IMR-90 (cell line): ENCODE measurements at regions not wholly inside any gene's neighbourhood (a gene's known extent, or its start where the extent isn't known, plus 50 kb on each side); places are given as distances from the start of the nearest gene placed in this dataset.

Experiments
- ATAC-seq: fragments of 200-7000 bp; cut with Tn5 transposase; 2 replicates; pipeline ENCODE4 v1.9.1; 2020; ENCODE audit warnings: low read depth, mild to moderate bottlenecking, moderate library complexity
- BruUV-seq: library from RNA; stranded (reverse); fragments of 400-500 nt; replicated peaks from 2 replicates; lab custom pipeline; 2021; lab: Mats Ljungman, UMichigan
- CTCF ChIA-PET: fragments of 300-600 bp; formaldehyde crosslinking; extraction: SDS; loops from one replicate; lab custom pipeline; 2021; ENCODE audit warnings: antibody characterized with exemption; lab: Yijun Ruan, JAX
- POLR2A ChIA-PET: fragments of 300-600 bp; sonication (Branson Sonifier 250); formaldehyde crosslinking; loops from one replicate; lab custom pipeline; 2022; ENCODE audit warnings: antibody characterized with exemption; ENCODE audit not compliant: unreplicated experiment; lab: Charles Lee
- DNase-seq: peaks from one replicate; pipeline ENCODE4 v3.0.0; 2013
- H2AFZ ChIP-seq: replicated peaks from 2 replicates; pipeline ENCODE3; 2013; ENCODE audit warnings: low read length, mild to moderate bottlenecking; ENCODE audit not compliant: poor library complexity
- H2AK5ac ChIP-seq: 2 replicates; pipeline ENCODE4 v1.6.1; 2013; ENCODE audit warnings: low read depth, low read length, inconsistent platforms
- H2AK9ac ChIP-seq: replicated peaks from 2 replicates; pipeline ENCODE3; 2013; ENCODE audit warnings: mild to moderate bottlenecking, low read depth, low read length, moderate library complexity; ENCODE audit not compliant: poor library complexity
- H2BK120ac ChIP-seq: 2 replicates; pipeline ENCODE4 v1.6.1; 2013; ENCODE audit warnings: low read depth, low read length, inconsistent platforms
- H2BK15ac ChIP-seq: 3 replicates; pipeline ENCODE4 v1.6.1; 2013; ENCODE audit warnings: low read depth, low read length, inconsistent platforms
- H2BK20ac ChIP-seq: 2 replicates; pipeline ENCODE4 v1.6.1; 2013; ENCODE audit warnings: low read depth, mild to moderate bottlenecking, inconsistent platforms, low read length, moderate library complexity
- H2BK5ac ChIP-seq: 2 replicates; pipeline ENCODE4 v1.6.1; 2013; ENCODE audit warnings: mild to moderate bottlenecking, low read depth, low read length, inconsistent platforms; ENCODE audit not compliant: poor library complexity, severe bottlenecking
- H3K14ac ChIP-seq: replicated peaks from 2 replicates; pipeline ENCODE4 v1.6.1; 2013; ENCODE audit warnings: low read depth, low read length, inconsistent platforms
- H3K18ac ChIP-seq: 2 replicates; pipeline ENCODE4 v1.6.1; 2013; ENCODE audit warnings: low read depth, low read length, control low read depth
- H3K23ac ChIP-seq: 2 replicates; pipeline ENCODE4 v1.6.1; 2013; ENCODE audit warnings: low read depth, low read length, inconsistent platforms
- H3K27ac ChIP-seq: 2 replicates; pipeline ENCODE4 v1.5.1; 2013; ENCODE audit warnings: mild to moderate bottlenecking, control low read depth, low read length; ENCODE audit not compliant: insufficient read depth
- H3K27me3 ChIP-seq: 2 replicates; pipeline ENCODE4 v1.6.1; 2013; ENCODE audit warnings: low read length; ENCODE audit not compliant: control insufficient read depth, insufficient read depth
- H3K36me3 ChIP-seq: 2 replicates; pipeline ENCODE4 v1.6.1; 2013; ENCODE audit warnings: low read length, mixed read lengths; ENCODE audit not compliant: control insufficient read depth, insufficient read depth
- H3K4ac ChIP-seq: 2 replicates; pipeline ENCODE4 v1.6.1; 2013; ENCODE audit warnings: low read depth, low read length, inconsistent platforms
- H3K4me1 ChIP-seq: 2 replicates; pipeline ENCODE4 v1.6.1; 2013; ENCODE audit warnings: low read length, mixed read lengths; ENCODE audit not compliant: control insufficient read depth, insufficient read depth
- H3K4me2 ChIP-seq: 2 replicates; pipeline ENCODE4 v1.6.1; 2013; ENCODE audit warnings: low read depth, mild to moderate bottlenecking, control low read depth, low read length, moderate library complexity
- H3K4me3 ChIP-seq: 2 replicates; pipeline ENCODE4 v1.5.1; 2013; ENCODE audit warnings: low read depth, mild to moderate bottlenecking, control low read depth, low read length, moderate library complexity; ENCODE audit not compliant: insufficient read depth
- H3K56ac ChIP-seq: 2 replicates; pipeline ENCODE4 v1.6.1; 2013; ENCODE audit warnings: low read length, inconsistent platforms; ENCODE audit not compliant: insufficient read depth; ENCODE audit errors: extremely low read depth
- H3K79me1 ChIP-seq, 2 experiments: 2 replicates each; pipeline ENCODE4 v1.6.1; 2013; ENCODE audit warnings: low read length in 2 of 2, inconsistent platforms in 1 of 2, low read depth in 1 of 2
- H3K9ac ChIP-seq: 2 replicates; pipeline ENCODE4 v1.6.1; 2013; ENCODE audit warnings: low read depth, low read length, control low read depth
- H3K9me1 ChIP-seq: 2 replicates; pipeline ENCODE4 v1.6.1; 2013; ENCODE audit warnings: low read length, inconsistent platforms; ENCODE audit not compliant: insufficient read depth
- H3K9me3 ChIP-seq: 2 replicates; pipeline ENCODE4 v1.6.1; 2013; ENCODE audit warnings: low read length; ENCODE audit not compliant: control insufficient read depth, insufficient read depth
- H4K20me1 ChIP-seq: 2 replicates; pipeline ENCODE4 v1.6.1; 2013; ENCODE audit warnings: low read length, inconsistent platforms; ENCODE audit not compliant: insufficient read depth
- H4K5ac ChIP-seq: 2 replicates; pipeline ENCODE4 v1.6.1; 2013; ENCODE audit warnings: mild to moderate bottlenecking, low read depth, low read length, control low read depth
- H4K8ac ChIP-seq, 2 experiments: 2 replicates each; pipeline ENCODE4 v1.6.1; 2013; ENCODE audit warnings: low read depth in 2 of 2, low read length in 2 of 2, control low read depth in 1 of 2, inconsistent platforms in 1 of 2
- H4K91ac ChIP-seq: 2 replicates; pipeline ENCODE4 v1.6.1; 2013; ENCODE audit warnings: low read depth, low read length, inconsistent platforms; ENCODE audit not compliant: insufficient read depth
- BHLHE40 ChIP-seq: fragments of 150-350 bp; IDR thresholded peaks from 2 replicates; pipeline ENCODE4 v1.6.1; 2016; ENCODE audit warnings: mild to moderate bottlenecking, low read depth, low read length
- WGBS, 2 experiments: methylation state at CpG; one replicate each; pipeline versions ENCODE4 v1.1.5 to v1.1.7; 2013; ENCODE audit warnings: missing lambda C conversion rate in 2 of 2; ENCODE audit not compliant: insufficient read length in 1 of 2; ENCODE audit errors: extremely low coverage in 2 of 2; 5-methylcytosine and 5-hydroxymethylcytosine counted together
- dilution Hi-C: fragments of 300-500 bp; cut with HindIII; formaldehyde crosslinking; loops from one replicate; pipeline ENCODE4 v1.14.3; 2018; ENCODE audit warnings: low sequenced_read_pairs; ENCODE audit not compliant: unreplicated experiment
- in situ Hi-C: fragments of 300-500 bp; cut with MboI; formaldehyde crosslinking; loops from 3 replicates; pipeline ENCODE4 v1.14.3; 2019; ENCODE audit warnings: low sequenced_read_pairs, inconsistent platforms, mixed read lengths
- intact Hi-C: fragments of 100-400 bp; cut with micrococcal nuclease; formaldehyde crosslinking; loops from 2 replicates; pipeline ENCODE4 v1.10.0; 2022
- TF ChIP-seq, protein P1 (sequence below): fragments of 150-350 bp; IDR thresholded peaks from 2 replicates; pipeline ENCODE4 v1.6.1; 2016; ENCODE audit warnings: low read depth, mild to moderate bottlenecking, low read length, moderate library complexity, borderline replicate concordance

DNA sequence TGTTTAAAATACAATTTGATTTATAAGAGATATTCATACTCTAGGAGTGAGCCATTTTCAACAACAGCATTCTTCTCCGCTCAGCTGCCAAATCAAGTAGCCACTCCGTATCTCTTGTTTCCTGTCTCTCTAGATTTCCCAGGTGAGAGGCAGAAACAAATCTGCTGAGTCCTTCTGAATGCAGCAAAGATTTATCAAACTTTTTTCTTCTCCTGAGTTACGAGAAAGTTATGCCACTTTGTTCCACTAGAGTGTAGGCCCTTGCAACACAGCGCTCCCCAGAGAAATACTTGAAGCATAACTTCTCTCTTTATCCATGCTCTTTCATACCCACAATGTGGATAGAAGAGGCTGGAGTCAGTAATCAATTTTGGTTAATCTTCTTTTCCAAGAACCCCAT lies 1960.8 kb downstream of the OLFM4 start:
- H2AFZ ChIP-seq = no peak overlapping the region
- H3K27ac ChIP-seq = no peak overlapping the region
- in situ Hi-C loops = no loop called here
- no peak overlapping the region for H3K9ac ChIP-seq
- no peaks in the 10 kb centered on the region for H3K9me1 ChIP-seq
- H4K20me1 ChIP-seq = no peaks in the 10 kb centered on the region
- intact Hi-C loops = no loop called here
- H3K36me3 ChIP-seq = no peaks in the 10 kb centered on the region
- no peak overlapping the region for H2BK20ac ChIP-seq
- H3K4me2 ChIP-seq = no peak overlapping the region
- no peak overlapping the region for H2BK5ac ChIP-seq
- dilution Hi-C loops = no loop called here
- H2BK120ac ChIP-seq = no peak overlapping the region
- WGBS, 2 experiments = no CpG with 5 or more reads among the region's 4 CpGs
- POLR2A ChIA-PET = no interaction called here
- no peak overlapping the region for H2BK15ac ChIP-seq
- H3K14ac ChIP-seq = no peak overlapping the region
- H3K56ac ChIP-seq = no peak overlapping the region
- TF ChIP-seq, protein P1, sequence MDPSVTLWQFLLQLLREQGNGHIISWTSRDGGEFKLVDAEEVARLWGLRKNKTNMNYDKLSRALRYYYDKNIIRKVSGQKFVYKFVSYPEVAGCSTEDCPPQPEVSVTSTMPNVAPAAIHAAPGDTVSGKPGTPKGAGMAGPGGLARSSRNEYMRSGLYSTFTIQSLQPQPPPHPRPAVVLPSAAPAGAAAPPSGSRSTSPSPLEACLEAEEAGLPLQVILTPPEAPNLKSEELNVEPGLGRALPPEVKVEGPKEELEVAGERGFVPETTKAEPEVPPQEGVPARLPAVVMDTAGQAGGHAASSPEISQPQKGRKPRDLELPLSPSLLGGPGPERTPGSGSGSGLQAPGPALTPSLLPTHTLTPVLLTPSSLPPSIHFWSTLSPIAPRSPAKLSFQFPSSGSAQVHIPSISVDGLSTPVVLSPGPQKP = no peak
- TF ChIP-seq BHLHE40 = no peak
- CTCF ChIA-PET = no interaction called here
- no peak overlapping the region for H3K18ac ChIP-seq
- H3K4ac ChIP-seq = no peak overlapping the region
- BruUV-seq = no TSS peak
- H4K5ac ChIP-seq = no peak overlapping the region
- no peak overlapping the region for H3K4me3 ChIP-seq
- no peaks in the 10 kb centered on the region for H3K4me1 ChIP-seq
- H3K9me3 ChIP-seq = no peaks in the 10 kb centered on the region
- H3K23ac ChIP-seq = no peak overlapping the region
- no peak overlapping the region for H4K91ac ChIP-seq
- no peaks in the 10 kb centered on the region for H3K79me1 ChIP-seq
- no peak overlapping the region for H2AK9ac ChIP-seq
- no peak overlapping the region for H4K8ac ChIP-seq
- H3K27me3 ChIP-seq = no peaks in the 10 kb centered on the region
- H2AK5ac ChIP-seq = no peak overlapping the region
- ATAC-seq (no peak), DNase-seq (no peak)
